ENCODE measurements at regions not wholly inside any gene's neighbourhood (a gene's known extent, or its start where the extent isn't known, plus 50 kb on each side); places are given as distances from the start of the nearest gene placed in this dataset.

DNA sequence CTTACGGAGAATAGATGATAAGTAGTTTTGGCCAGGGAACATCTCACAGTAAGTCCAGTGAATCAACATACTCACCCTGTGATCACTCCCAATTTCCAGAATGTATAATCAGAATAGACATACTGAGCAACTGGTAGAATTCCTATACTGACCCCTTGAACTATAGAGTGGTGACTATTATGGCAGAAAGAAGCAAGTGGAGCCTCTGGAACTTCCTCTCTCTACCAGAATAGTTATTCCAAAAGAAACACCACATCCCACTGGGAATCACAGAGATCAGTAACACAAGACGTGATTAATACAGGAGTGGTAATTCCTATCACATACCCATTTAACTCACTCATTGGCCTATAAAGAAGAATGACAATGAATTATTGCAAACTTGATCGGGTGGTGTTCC, 50.1 kb upstream of the TRIM42 start:
- Histone ChIP-seq H4K20me1 (ENCODE audit: control insufficient read depth, extremely low read depth, insufficient read depth, low read length) (no peaks in the 10 kb centered on the region), H3K27ac (ENCODE audit: control insufficient read depth, insufficient read depth, low read length) (no peak overlapping the region), H3K36me3 (ENCODE audit: control insufficient read depth in 2 of 2, extremely low read depth in 1 of 2, insufficient read depth in 2 of 2, low read length in 2 of 2) (no peaks in the 10 kb centered on the region), H3K4me2 (ENCODE audit: control insufficient read depth, extremely low read depth, insufficient read depth, low read depth, low read length) (no peak overlapping the region), H3K9me3 (ENCODE audit: control insufficient read depth, low read depth, low read length) (no peaks in the 10 kb centered on the region), H3K4me3 (ENCODE audit: control insufficient read depth in 2 of 3, extremely low read depth in 1 of 3, insufficient read depth in 2 of 3, low read depth in 1 of 3, low read length in 3 of 3) (no peak overlapping the region), H3K9ac (ENCODE audit: control insufficient read depth, extremely low read depth, insufficient read depth, low read length) (no peak overlapping the region), H3K79me2 (ENCODE audit: control insufficient read depth, insufficient read depth, low read length) (no peaks in the 10 kb centered on the region), H3K27me3 (ENCODE audit: control insufficient read depth, extremely low read depth, insufficient read depth, low read length) (no peaks in the 10 kb centered on the region), H2AFZ (ENCODE audit: control insufficient read depth, low read length) (no peak overlapping the region), H3K4me1 (ENCODE audit: control insufficient read depth, extremely low read depth, insufficient read depth, low read length) (peaks cover 35% of the 10 kb centered on the region), H3K9me1 (ENCODE audit: control insufficient read depth, extremely low read depth, insufficient read depth, low read length) (no peaks in the 10 kb centered on the region)
- TF ChIP-seq, protein P1, sequence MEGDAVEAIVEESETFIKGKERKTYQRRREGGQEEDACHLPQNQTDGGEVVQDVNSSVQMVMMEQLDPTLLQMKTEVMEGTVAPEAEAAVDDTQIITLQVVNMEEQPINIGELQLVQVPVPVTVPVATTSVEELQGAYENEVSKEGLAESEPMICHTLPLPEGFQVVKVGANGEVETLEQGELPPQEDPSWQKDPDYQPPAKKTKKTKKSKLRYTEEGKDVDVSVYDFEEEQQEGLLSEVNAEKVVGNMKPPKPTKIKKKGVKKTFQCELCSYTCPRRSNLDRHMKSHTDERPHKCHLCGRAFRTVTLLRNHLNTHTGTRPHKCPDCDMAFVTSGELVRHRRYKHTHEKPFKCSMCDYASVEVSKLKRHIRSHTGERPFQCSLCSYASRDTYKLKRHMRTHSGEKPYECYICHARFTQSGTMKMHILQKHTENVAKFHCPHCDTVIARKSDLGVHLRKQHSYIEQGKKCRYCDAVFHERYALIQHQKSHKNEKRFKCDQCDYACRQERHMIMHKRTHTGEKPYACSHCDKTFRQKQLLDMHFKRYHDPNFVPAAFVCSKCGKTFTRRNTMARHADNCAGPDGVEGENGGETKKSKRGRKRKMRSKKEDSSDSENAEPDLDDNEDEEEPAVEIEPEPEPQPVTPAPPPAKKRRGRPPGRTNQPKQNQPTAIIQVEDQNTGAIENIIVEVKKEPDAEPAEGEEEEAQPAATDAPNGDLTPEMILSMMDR (optimal IDR thresholded peaks at IDR 0.05 in 1 of 3, IDR thresholded peaks at IDR 0.05 in 1 of 3, conservative IDR thresholded peaks at IDR 0.05 in 1 of 3; ENCODE audit: extremely low read depth in 1 of 3, insufficient read depth in 2 of 3, low read length in 3 of 3), result no peak
- no peak for TF ChIP-seq EZH2 (IDR thresholded peaks at IDR 0.05; ENCODE audit: low read length)
- FAIRE-seq (peak; percentile 44), DNase-seq (ENCODE audit: low read depth, low spot score) (no peak)
- dilution Hi-C loops (cut with MboI; ENCODE audit: extremely low pct_ligation_motif_present, low sequenced_read_pairs), result no loop called here
